ENCODE measurements at regions not wholly inside any gene's neighbourhood (a gene's known extent, or its start where the extent isn't known, plus 50 kb on each side); places are given as distances from the start of the nearest gene placed in this dataset.
A peak's percentile ranks its signal among the peaks of the same experiment; 100 is the strongest.

- Histone ChIP-seq H2AFZ (ENCODE audit: low read length, unreplicated experiment) (peak overlapping the region; percentile 94), H3K4me1 (ENCODE audit: control insufficient read depth, insufficient read depth, low read length, unreplicated experiment) (peaks cover 18% of the 10 kb centered on the region), H3K79me2 (ENCODE audit: control insufficient read depth, insufficient read depth, low read length, unreplicated experiment) (no peaks in the 10 kb centered on the region)
Observed at GRCh38 chr12:88934163-88934747, 354.0 kb upstream of the KITLG start.

GRCh38 chr12:88932457-88932856, 352.2 kb upstream of the KITLG start:
- Histone ChIP-seq H2AFZ (ENCODE audit: low read length, unreplicated experiment) (no peak overlapping the region), H3K36me3 (ENCODE audit: insufficient read depth, low read length) (no peaks in the 10 kb centered on the region), H3K79me2 (ENCODE audit: control insufficient read depth, insufficient read depth, low read length, unreplicated experiment) (no peaks in the 10 kb centered on the region), H3K4me3 (ENCODE audit: low read depth, low read length) (no peak overlapping the region), H3K27ac (ENCODE audit: low read depth, low read length) (no peak overlapping the region), H3K27me3 (ENCODE audit: insufficient read depth, low read length) (no peaks in the 10 kb centered on the region), H3K4me1 (ENCODE audit: control insufficient read depth, insufficient read depth, low read length, unreplicated experiment) (peaks cover 18% of the 10 kb centered on the region)

More at GRCh38 chr12:88934163-88934747, 354.0 kb upstream of the KITLG start:
- no peaks in the 10 kb centered on the region for H3K27me3 ChIP-seq (ENCODE audit: insufficient read depth, low read length)
- H3K27ac ChIP-seq (ENCODE audit: low read depth, low read length): no peak overlapping the region
- no peaks in the 10 kb centered on the region for H3K36me3 ChIP-seq (ENCODE audit: insufficient read depth, low read length)
- H3K4me3 ChIP-seq (ENCODE audit: low read depth, low read length): 0 out of 2 replicates have a peak overlapping the region, but pooled peaks have one; percentile 8

- no peaks in the 10 kb centered on the region for H3K36me3 ChIP-seq (ENCODE audit: insufficient read depth, low read length)
- H2AFZ ChIP-seq (ENCODE audit: low read length, unreplicated experiment): no peak overlapping the region
- H3K4me3 ChIP-seq (ENCODE audit: low read depth, low read length): no peak overlapping the region
- peaks cover 23% of the 10 kb centered on the region for H3K4me1 ChIP-seq (ENCODE audit: control insufficient read depth, insufficient read depth, low read length, unreplicated experiment)
- H3K27me3 ChIP-seq (ENCODE audit: insufficient read depth, low read length): no peaks in the 10 kb centered on the region
- no peaks in the 10 kb centered on the region for H3K79me2 ChIP-seq (ENCODE audit: control insufficient read depth, insufficient read depth, low read length, unreplicated experiment)
- no peak overlapping the region for H3K27ac ChIP-seq (ENCODE audit: low read depth, low read length)
Observed at GRCh38 chr12:88931598-88931997, 351.3 kb upstream of the KITLG start.

- Histone ChIP-seq H3K27me3 (ENCODE audit: insufficient read depth, low read length) (no peaks in the 10 kb centered on the region), H3K4me1 (ENCODE audit: control insufficient read depth, insufficient read depth, low read length, unreplicated experiment) (peaks cover 44% of the 10 kb centered on the region), H3K27ac (ENCODE audit: low read depth, low read length) (peak overlapping the region; percentile 89), H3K36me3 (ENCODE audit: insufficient read depth, low read length) (no peaks in the 10 kb centered on the region), H3K4me3 (ENCODE audit: low read depth, low read length) (peak overlapping the region; percentile 35; the same call in 1 of the 2 replicates), H3K79me2 (ENCODE audit: control insufficient read depth, insufficient read depth, low read length, unreplicated experiment) (no peaks in the 10 kb centered on the region), H2AFZ (ENCODE audit: low read length, unreplicated experiment) (peak overlapping the region; percentile 79)
Observed at GRCh38 chr12:88925454-88925853, 345.2 kb upstream of the KITLG start.

- Histone ChIP-seq H3K27ac (ENCODE audit: low read depth, low read length) (no peak overlapping the region), H3K4me1 (ENCODE audit: control insufficient read depth, insufficient read depth, low read length, unreplicated experiment) (peaks cover 44% of the 10 kb centered on the region), H3K27me3 (ENCODE audit: insufficient read depth, low read length) (no peaks in the 10 kb centered on the region), H3K4me3 (ENCODE audit: low read depth, low read length) (no peak overlapping the region), H3K79me2 (ENCODE audit: control insufficient read depth, insufficient read depth, low read length, unreplicated experiment) (no peaks in the 10 kb centered on the region), H2AFZ (ENCODE audit: low read length, unreplicated experiment) (no peak overlapping the region), H3K36me3 (ENCODE audit: insufficient read depth, low read length) (no peaks in the 10 kb centered on the region)
Observed at GRCh38 chr12:88924162-88924561, 343.9 kb upstream of the KITLG start.

- Histone ChIP-seq H2AFZ (ENCODE audit: low read length, unreplicated experiment) (no peak overlapping the region), H3K27me3 (ENCODE audit: insufficient read depth, low read length) (no peaks in the 10 kb centered on the region), H3K4me3 (ENCODE audit: low read depth, low read length) (no peak overlapping the region), H3K27ac (ENCODE audit: low read depth, low read length) (no peak overlapping the region; the same call in 1 of the 2 replicates), H3K4me1 (ENCODE audit: control insufficient read depth, insufficient read depth, low read length, unreplicated experiment) (peaks cover 44% of the 10 kb centered on the region), H3K36me3 (ENCODE audit: insufficient read depth, low read length) (no peaks in the 10 kb centered on the region), H3K79me2 (ENCODE audit: control insufficient read depth, insufficient read depth, low read length, unreplicated experiment) (no peaks in the 10 kb centered on the region)
Observed at GRCh38 chr12:88923631-88924030, 343.4 kb upstream of the KITLG start.

- H3K4me3 ChIP-seq (ENCODE audit: low read depth, low read length): no peak overlapping the region
- H3K4me1 ChIP-seq (ENCODE audit: control insufficient read depth, insufficient read depth, low read length, unreplicated experiment): peaks cover 44% of the 10 kb centered on the region
- no peak overlapping the region for H2AFZ ChIP-seq (ENCODE audit: low read length, unreplicated experiment)
- H3K27ac ChIP-seq (ENCODE audit: low read depth, low read length): peak overlapping the region; percentile 26; the same call in 1 of the 2 replicates
- H3K79me2 ChIP-seq (ENCODE audit: control insufficient read depth, insufficient read depth, low read length, unreplicated experiment): no peaks in the 10 kb centered on the region
- no peaks in the 10 kb centered on the region for H3K36me3 ChIP-seq (ENCODE audit: insufficient read depth, low read length)
- no peaks in the 10 kb centered on the region for H3K27me3 ChIP-seq (ENCODE audit: insufficient read depth, low read length)
Observed at GRCh38 chr12:88922816-88923215, 342.5 kb upstream of the KITLG start.

- no peaks in the 10 kb centered on the region for H3K79me2 ChIP-seq (ENCODE audit: control insufficient read depth, insufficient read depth, low read length, unreplicated experiment)
- no peak overlapping the region for H3K27ac ChIP-seq (ENCODE audit: low read depth, low read length)
- no peak overlapping the region for H3K4me3 ChIP-seq (ENCODE audit: low read depth, low read length)
- H2AFZ ChIP-seq (ENCODE audit: low read length, unreplicated experiment): no peak overlapping the region
- H3K27me3 ChIP-seq (ENCODE audit: insufficient read depth, low read length): no peaks in the 10 kb centered on the region
- no peaks in the 10 kb centered on the region for H3K36me3 ChIP-seq (ENCODE audit: insufficient read depth, low read length)
- H3K4me1 ChIP-seq (ENCODE audit: control insufficient read depth, insufficient read depth, low read length, unreplicated experiment): peaks cover 42% of the 10 kb centered on the region
Observed at GRCh38 chr12:88921890-88922532, 341.7 kb upstream of the KITLG start.

GRCh38 chr12:88921434-88921833, 341.2 kb upstream of the KITLG start:
- no peak overlapping the region for H2AFZ ChIP-seq (ENCODE audit: low read length, unreplicated experiment)
- H3K27me3 ChIP-seq (ENCODE audit: insufficient read depth, low read length): no peaks in the 10 kb centered on the region
- H3K27ac ChIP-seq (ENCODE audit: low read depth, low read length): no peak overlapping the region
- no peaks in the 10 kb centered on the region for H3K79me2 ChIP-seq (ENCODE audit: control insufficient read depth, insufficient read depth, low read length, unreplicated experiment)
- H3K4me3 ChIP-seq (ENCODE audit: low read depth, low read length): no peak overlapping the region
- H3K36me3 ChIP-seq (ENCODE audit: insufficient read depth, low read length): no peaks in the 10 kb centered on the region
- peaks cover 37% of the 10 kb centered on the region for H3K4me1 ChIP-seq (ENCODE audit: control insufficient read depth, insufficient read depth, low read length, unreplicated experiment)

- Histone ChIP-seq H3K79me2 (ENCODE audit: control insufficient read depth, insufficient read depth, low read length, unreplicated experiment) (no peaks in the 10 kb centered on the region), H3K27ac (ENCODE audit: low read depth, low read length) (no peak overlapping the region), H3K36me3 (ENCODE audit: insufficient read depth, low read length) (peaks cover 5% of the 10 kb centered on the region; the same call in 1 of the 2 replicates), H3K27me3 (ENCODE audit: insufficient read depth, low read length) (no peaks in the 10 kb centered on the region), H3K4me3 (ENCODE audit: low read depth, low read length) (no peak overlapping the region), H3K4me1 (ENCODE audit: control insufficient read depth, insufficient read depth, low read length, unreplicated experiment) (peaks cover 5% of the 10 kb centered on the region), H2AFZ (ENCODE audit: low read length, unreplicated experiment) (no peak overlapping the region)
Observed at GRCh38 chr12:88918161-88918560, 337.9 kb upstream of the KITLG start.

GRCh38 chr12:88914967-88915366, 334.7 kb upstream of the KITLG start:
- no peak overlapping the region for H3K4me3 ChIP-seq (ENCODE audit: low read depth, low read length)
- no peak overlapping the region for H2AFZ ChIP-seq (ENCODE audit: low read length, unreplicated experiment)
- H3K27me3 ChIP-seq (ENCODE audit: insufficient read depth, low read length): no peaks in the 10 kb centered on the region
- no peaks in the 10 kb centered on the region for H3K79me2 ChIP-seq (ENCODE audit: control insufficient read depth, insufficient read depth, low read length, unreplicated experiment)
- peaks cover 6% of the 10 kb centered on the region; the same call in 1 of the 2 replicates for H3K36me3 ChIP-seq (ENCODE audit: insufficient read depth, low read length)
- H3K27ac ChIP-seq (ENCODE audit: low read depth, low read length): no peak overlapping the region
- H3K4me1 ChIP-seq (ENCODE audit: control insufficient read depth, insufficient read depth, low read length, unreplicated experiment): no peaks in the 10 kb centered on the region
